ENCODE measurements at regions not wholly inside any gene's neighbourhood (a gene's known extent, or its start where the extent isn't known, plus 50 kb on each side); places are given as distances from the start of the nearest gene placed in this dataset.
"Not testable (repeated sequence)": the region's sequence is repeated elsewhere in the genome, so short reads cannot be mapped to it uniquely, and the experiment has no call there.

GRCh38 chr12:31834150-31834549 lies 105.3 kb upstream of the AMN1 start:
- peaks cover 13% of the 10 kb centered on the region for H3K4me1 Mint-ChIP-seq (ENCODE audit: low read depth)
- no peaks in the 10 kb centered on the region for H3K27me3 Mint-ChIP-seq (ENCODE audit: low read depth)
- H3K9me3 Mint-ChIP-seq, result peaks cover 45% of the 10 kb centered on the region
- H3K36me3 Mint-ChIP-seq (ENCODE audit: low read depth), result peaks cover 19% of the 10 kb centered on the region
- H3K4me3 Mint-ChIP-seq (ENCODE audit: low read depth), result no peak overlapping the region
- intact Hi-C loops (cut with micrococcal nuclease), result no loop called here
- no peak overlapping the region for H3K27ac Mint-ChIP-seq
- DNase-seq (ENCODE audit: low spot score), result no peak

DNA sequence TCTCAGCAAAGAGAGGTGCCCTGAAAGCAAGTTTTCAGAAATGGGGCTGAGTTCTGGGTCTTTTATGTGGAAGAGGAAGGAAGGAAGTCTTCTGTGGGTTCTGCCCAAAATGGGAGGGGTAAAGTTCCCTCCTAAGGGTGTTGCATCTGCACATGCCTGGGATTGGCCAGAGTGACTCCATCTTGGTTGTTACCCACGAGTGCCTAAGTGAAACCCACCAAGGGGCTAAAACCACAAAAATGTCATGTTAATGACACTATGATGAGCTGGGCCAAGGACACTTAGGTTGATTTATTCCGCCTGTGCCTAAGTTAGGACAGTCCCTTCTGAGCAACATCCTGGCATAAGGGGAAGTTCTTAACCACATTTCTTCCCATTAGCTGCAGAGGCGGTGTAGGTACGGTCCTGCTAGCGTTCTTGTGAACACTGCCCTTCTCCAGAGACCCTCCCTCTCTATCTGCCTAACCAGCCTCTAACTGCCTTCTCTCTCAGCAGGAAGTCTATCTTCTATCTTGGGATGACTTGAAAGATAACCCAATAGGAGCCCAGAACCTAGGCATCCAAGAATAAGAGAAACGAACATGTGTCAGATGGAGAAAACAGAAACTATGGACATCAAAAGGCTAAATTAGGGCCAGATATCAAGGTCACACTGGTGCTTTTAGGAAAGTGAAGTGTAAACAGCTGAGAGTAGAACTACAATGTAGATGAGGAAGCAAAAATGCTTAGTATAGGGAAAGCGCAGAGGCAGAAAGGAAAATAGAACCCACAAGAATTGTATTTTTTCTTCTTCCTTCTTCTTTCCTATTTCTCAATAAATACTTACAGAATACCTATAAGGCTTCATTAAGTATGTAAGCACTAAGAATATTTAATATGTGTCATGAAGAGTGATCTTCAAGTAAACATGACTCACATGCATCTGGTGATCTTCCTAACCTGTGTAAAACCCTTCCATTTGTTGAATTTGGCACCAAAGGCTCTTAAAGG lies 104.2 kb upstream of the AMN1 start:
- no peaks in the 10 kb centered on the region for H3K27me3 Mint-ChIP-seq (ENCODE audit: low read depth)
- H3K4me1 Mint-ChIP-seq (ENCODE audit: low read depth), result peaks cover 14% of the 10 kb centered on the region
- peak overlapping the region; percentile 9 for H3K27ac Mint-ChIP-seq
- intact Hi-C loops (cut with micrococcal nuclease), result no loop called here
- H3K9me3 Mint-ChIP-seq, result peaks cover 46% of the 10 kb centered on the region
- peaks cover 20% of the 10 kb centered on the region for H3K36me3 Mint-ChIP-seq (ENCODE audit: low read depth)
- no peak for DNase-seq (ENCODE audit: low spot score)
- no peak overlapping the region for H3K4me3 Mint-ChIP-seq (ENCODE audit: low read depth)

- H3K27ac Mint-ChIP-seq, result no peak overlapping the region
- DNase-seq (ENCODE audit: low spot score), result no peak
- intact Hi-C loops (cut with micrococcal nuclease), result no loop called here
- peaks cover 34% of the 10 kb centered on the region for H3K36me3 Mint-ChIP-seq (ENCODE audit: low read depth)
- peaks cover 13% of the 10 kb centered on the region for H3K4me1 Mint-ChIP-seq (ENCODE audit: low read depth)
- H3K9me3 Mint-ChIP-seq, result peaks cover 60% of the 10 kb centered on the region
- H3K4me3 Mint-ChIP-seq (ENCODE audit: low read depth), result no peak overlapping the region
- H3K27me3 Mint-ChIP-seq (ENCODE audit: low read depth), result no peaks in the 10 kb centered on the region
Measured at GRCh38 chr12:31828071-31828470, 99.2 kb upstream of the AMN1 start.

DNA sequence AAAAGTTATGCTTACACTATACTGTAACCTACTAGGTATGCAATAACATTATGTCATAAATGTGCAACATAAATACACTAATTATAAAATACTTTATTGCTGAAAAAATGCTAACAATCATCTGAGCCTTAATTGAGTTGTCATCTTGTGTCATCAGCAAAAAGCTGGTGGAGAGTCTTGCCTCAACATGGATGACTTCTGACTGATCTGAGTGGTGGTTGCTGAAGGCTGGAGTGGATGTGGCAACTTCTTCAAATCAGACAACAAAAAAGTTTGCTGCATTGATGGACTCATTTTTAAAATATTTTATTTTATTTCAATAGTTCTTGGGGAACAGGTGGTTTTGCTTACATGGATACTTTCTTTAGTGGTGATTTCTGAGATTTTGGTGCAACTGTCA lies 93.9 kb upstream of the AMN1 start:
- Mint-ChIP-seq H3K4me3 (ENCODE audit: low read depth) (no peak overlapping the region), H3K36me3 (ENCODE audit: low read depth) (peaks cover 13% of the 10 kb centered on the region), H3K27ac (no peak overlapping the region), H3K4me1 (ENCODE audit: low read depth) (peaks cover under 1% of the 10 kb centered on the region), H3K9me3 (peaks cover 30% of the 10 kb centered on the region), H3K27me3 (ENCODE audit: low read depth) (no peaks in the 10 kb centered on the region)
- intact Hi-C loops (cut with micrococcal nuclease), result no loop called here
- no peak for DNase-seq (ENCODE audit: low spot score)

GRCh38 chr12:31821484-31821883 lies 92.7 kb upstream of the AMN1 start:
- intact Hi-C loops (cut with micrococcal nuclease), result no loop called here
- Mint-ChIP-seq H3K4me3 (ENCODE audit: low read depth) (no peak overlapping the region), H3K4me1 (ENCODE audit: low read depth) (no peaks in the 10 kb centered on the region), H3K27me3 (ENCODE audit: low read depth) (no peaks in the 10 kb centered on the region), H3K36me3 (ENCODE audit: low read depth) (peaks cover 12% of the 10 kb centered on the region), H3K9me3 (peaks cover 28% of the 10 kb centered on the region), H3K27ac (no peak overlapping the region)
- no peak for DNase-seq (ENCODE audit: low spot score)

DNA sequence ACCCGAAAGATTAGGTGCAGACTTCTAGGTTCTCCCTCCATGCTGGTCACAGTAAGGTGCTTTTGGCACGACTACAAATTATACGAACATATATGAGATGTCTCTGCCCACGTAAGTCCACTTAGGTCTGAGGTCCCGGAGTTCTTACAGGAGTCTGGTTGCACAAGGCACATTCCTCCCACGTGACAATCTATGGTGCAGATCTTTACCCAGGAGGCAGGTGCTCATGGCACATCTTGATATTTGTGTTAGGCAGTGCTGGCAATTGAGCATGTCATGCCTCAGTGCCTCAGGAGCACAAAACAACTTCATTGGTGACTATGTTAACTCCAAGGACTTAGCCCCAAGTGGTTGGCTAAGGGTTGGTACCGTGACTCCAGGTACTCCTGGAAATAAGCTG lies 92.0 kb upstream of the AMN1 start:
- intact Hi-C loops (cut with micrococcal nuclease), result no loop called here
- Mint-ChIP-seq H3K9me3 (peaks cover 25% of the 10 kb centered on the region), H3K27me3 (ENCODE audit: low read depth) (no peaks in the 10 kb centered on the region), H3K4me1 (ENCODE audit: low read depth) (no peaks in the 10 kb centered on the region), H3K27ac (no peak overlapping the region), H3K36me3 (ENCODE audit: low read depth) (peaks cover 10% of the 10 kb centered on the region), H3K4me3 (ENCODE audit: low read depth) (no peak overlapping the region)
- no peak for DNase-seq (ENCODE audit: low spot score)

DNA sequence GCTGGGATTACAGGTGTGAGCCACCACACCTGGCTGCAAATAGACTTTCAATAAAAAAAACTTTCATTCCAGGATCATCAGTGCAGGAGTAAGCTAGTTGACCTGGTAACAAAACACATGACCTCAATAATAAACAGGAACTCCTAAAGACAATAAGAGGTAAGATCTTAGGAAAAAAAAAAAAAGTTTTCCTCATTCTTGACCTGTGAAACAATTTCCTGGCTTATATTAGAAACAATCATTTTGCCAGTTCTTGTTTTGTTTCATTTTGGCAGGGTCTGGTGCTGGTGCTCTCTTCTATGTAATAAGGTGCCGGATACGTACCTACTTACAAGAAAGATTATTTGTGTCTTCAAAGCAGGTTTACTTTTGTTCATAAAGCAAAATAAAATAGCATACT lies 90.6 kb upstream of the AMN1 start:
- H3K4me1 Mint-ChIP-seq (ENCODE audit: low read depth), result no peaks in the 10 kb centered on the region
- peaks cover 2% of the 10 kb centered on the region for H3K27me3 Mint-ChIP-seq (ENCODE audit: low read depth)
- intact Hi-C loops (cut with micrococcal nuclease), result no loop called here
- peaks cover 13% of the 10 kb centered on the region for H3K9me3 Mint-ChIP-seq
- peaks cover 6% of the 10 kb centered on the region for H3K36me3 Mint-ChIP-seq (ENCODE audit: low read depth)
- H3K27ac Mint-ChIP-seq, result no peak overlapping the region
- DNase-seq (ENCODE audit: low spot score), result no peak
- no peak overlapping the region for H3K4me3 Mint-ChIP-seq (ENCODE audit: low read depth)

GRCh38 chr12:31818623-31819268 lies 89.9 kb upstream of the AMN1 start:
- no peaks in the 10 kb centered on the region for H3K4me1 Mint-ChIP-seq (ENCODE audit: low read depth)
- no peak overlapping the region for H3K4me3 Mint-ChIP-seq (ENCODE audit: low read depth)
- H3K27ac Mint-ChIP-seq, result no peak overlapping the region
- H3K9me3 Mint-ChIP-seq, result peaks cover 6% of the 10 kb centered on the region
- no peak for DNase-seq (ENCODE audit: low spot score)
- peaks cover 2% of the 10 kb centered on the region for H3K27me3 Mint-ChIP-seq (ENCODE audit: low read depth)
- H3K36me3 Mint-ChIP-seq (ENCODE audit: low read depth), result peaks cover under 1% of the 10 kb centered on the region
- intact Hi-C loops (cut with micrococcal nuclease), result no loop called here

GRCh38 chr12:31817120-31817519 lies 88.3 kb upstream of the AMN1 start:
- Mint-ChIP-seq H3K27ac (no peak overlapping the region), H3K4me1 (ENCODE audit: low read depth) (peaks cover 2% of the 10 kb centered on the region)
- intact Hi-C loops (cut with micrococcal nuclease), result no loop called here

GRCh38 chr12:31815096-31815495 lies 86.3 kb upstream of the AMN1 start:
- peaks cover 6% of the 10 kb centered on the region for H3K4me1 Mint-ChIP-seq (ENCODE audit: low read depth)
- H3K9me3 Mint-ChIP-seq, result no peaks in the 10 kb centered on the region
- intact Hi-C loops (cut with micrococcal nuclease), result no loop called here
- H3K36me3 Mint-ChIP-seq (ENCODE audit: low read depth), result no peaks in the 10 kb centered on the region
- H3K27me3 Mint-ChIP-seq (ENCODE audit: low read depth), result peaks cover 2% of the 10 kb centered on the region
- no peak overlapping the region for H3K4me3 Mint-ChIP-seq (ENCODE audit: low read depth)
- no peak overlapping the region for H3K27ac Mint-ChIP-seq
- no peak for DNase-seq (ENCODE audit: low spot score)

More at GRCh38 chr12:31817120-31817519, 88.3 kb upstream of the AMN1 start:
- H3K4me3 Mint-ChIP-seq (ENCODE audit: low read depth), result no peak overlapping the region
- H3K9me3 Mint-ChIP-seq, result no peaks in the 10 kb centered on the region
- no peaks in the 10 kb centered on the region for H3K36me3 Mint-ChIP-seq (ENCODE audit: low read depth)
- no peak for DNase-seq (ENCODE audit: low spot score)
- H3K27me3 Mint-ChIP-seq (ENCODE audit: low read depth), result peaks cover 2% of the 10 kb centered on the region

- no peaks in the 10 kb centered on the region for H3K36me3 Mint-ChIP-seq (ENCODE audit: low read depth)
- peaks cover 7% of the 10 kb centered on the region for H3K4me1 Mint-ChIP-seq (ENCODE audit: low read depth)
- no peak overlapping the region for H3K27ac Mint-ChIP-seq
- intact Hi-C loops (cut with micrococcal nuclease), result no loop called here
- DNase-seq (ENCODE audit: low spot score), result no peak
- H3K4me3 Mint-ChIP-seq (ENCODE audit: low read depth), result no peak overlapping the region
- no peaks in the 10 kb centered on the region for H3K9me3 Mint-ChIP-seq
- peaks cover 2% of the 10 kb centered on the region for H3K27me3 Mint-ChIP-seq (ENCODE audit: low read depth)
Measured at GRCh38 chr12:31813305-31813704, 84.5 kb upstream of the AMN1 start.

- H3K4me3 Mint-ChIP-seq (ENCODE audit: low read depth), result no peak overlapping the region
- H3K4me1 Mint-ChIP-seq (ENCODE audit: low read depth), result peaks cover 29% of the 10 kb centered on the region
- no peaks in the 10 kb centered on the region for H3K27me3 Mint-ChIP-seq (ENCODE audit: low read depth)
- intact Hi-C loops (cut with micrococcal nuclease), result loop anchor here (10.0 kb wide), 1 partner anchor 327 kb away; no protein-coding TSS in a partner anchor
- no peak for DNase-seq (ENCODE audit: low spot score)
- peaks cover 2% of the 10 kb centered on the region for H3K36me3 Mint-ChIP-seq (ENCODE audit: low read depth)
- H3K9me3 Mint-ChIP-seq, result peaks cover 2% of the 10 kb centered on the region
- no peak overlapping the region for H3K27ac Mint-ChIP-seq
Measured at GRCh38 chr12:31807773-31808097, 78.9 kb upstream of the AMN1 start.

- not testable (repeated sequence) for H3K36me3 Mint-ChIP-seq (ENCODE audit: low read depth); H3K4me3 Mint-ChIP-seq (ENCODE audit: low read depth); H3K27ac Mint-ChIP-seq; DNase-seq (ENCODE audit: low spot score); H3K9me3 Mint-ChIP-seq; H3K27me3 Mint-ChIP-seq (ENCODE audit: low read depth)
- intact Hi-C loops (cut with micrococcal nuclease), result loop anchor here (10.0 kb wide), 1 partner anchor 328 kb away; no protein-coding TSS in a partner anchor
- H3K4me1 Mint-ChIP-seq (ENCODE audit: low read depth), result peaks cover 29% of the 10 kb centered on the region
Measured at GRCh38 chr12:31807081-31807772, 78.4 kb upstream of the AMN1 start.
